ENCODE measurements at regions not wholly inside any gene's neighbourhood (a gene's known extent, or its start where the extent isn't known, plus 50 kb on each side); places are given as distances from the start of the nearest gene placed in this dataset.

- Histone ChIP-seq H3K4me1 (no peaks in the 10 kb centered on the region), H3K9me3 (no peaks in the 10 kb centered on the region), H3K27me3 (no peaks in the 10 kb centered on the region), H3K4me3 (no peak overlapping the region), H3K36me3 (no peaks in the 10 kb centered on the region), H3K27ac (no peak overlapping the region)
- DNase-seq, result no peak
- no peak for ATAC-seq
- intact Hi-C loops (cut with DNase I), result no loop called here
- TF ChIP-seq CTCF (IDR thresholded peaks at IDR 0.05) (no peak), POLR2A (IDR thresholded peaks at IDR 0.05) (no peak)
- 52 to 68% (median 66%) methylated on average over 5 of the region's 5 CpGs for WGBS, 4 donors
These were observed 475.3 kb upstream of the NRSN1 start for GRCh38 chr6:23650676-23651075.

GRCh38 chr6:23654745-23655144, 471.3 kb upstream of the NRSN1 start:
- Histone ChIP-seq H3K4me1 (no peaks in the 10 kb centered on the region), H3K9me3 (no peaks in the 10 kb centered on the region), H3K27me3 (no peaks in the 10 kb centered on the region), H3K27ac (no peak overlapping the region), H3K4me3 (no peak overlapping the region), H3K36me3 (no peaks in the 10 kb centered on the region)
- WGBS, 4 donors, result 78 to 85% (median 79%) methylated on average over 6 of the region's 6 CpGs
- DNase-seq (no peak), ATAC-seq (no peak)
- TF ChIP-seq CTCF (IDR thresholded peaks at IDR 0.05) (no peak), POLR2A (IDR thresholded peaks at IDR 0.05) (no peak)
- intact Hi-C loops (cut with DNase I), result no loop called here

GRCh38 chr6:23655525-23655924, 470.5 kb upstream of the NRSN1 start:
- DNase-seq (no peak), ATAC-seq (no peak)
- H3K4me3 ChIP-seq, result no peak overlapping the region
- no peaks in the 10 kb centered on the region for H3K36me3 ChIP-seq
- H3K4me1 ChIP-seq, result no peaks in the 10 kb centered on the region
- H3K27me3 ChIP-seq, result no peaks in the 10 kb centered on the region
- intact Hi-C loops (cut with DNase I), result no loop called here
- H3K9me3 ChIP-seq, result no peaks in the 10 kb centered on the region
- 72 to 82% (median 78%) methylated on average over 3 of the region's 3 CpGs for WGBS, 4 donors
- no peak overlapping the region for H3K27ac ChIP-seq
- TF ChIP-seq CTCF (IDR thresholded peaks at IDR 0.05) (no peak), POLR2A (IDR thresholded peaks at IDR 0.05) (no peak)

- Histone ChIP-seq H3K4me3 (no peak overlapping the region), H3K27ac (no peak overlapping the region), H3K27me3 (no peaks in the 10 kb centered on the region), H3K9me3 (no peaks in the 10 kb centered on the region), H3K36me3 (no peaks in the 10 kb centered on the region), H3K4me1 (no peaks in the 10 kb centered on the region)
- intact Hi-C loops (cut with DNase I), result no loop called here
- TF ChIP-seq POLR2A (IDR thresholded peaks at IDR 0.05) (no peak), CTCF (IDR thresholded peaks at IDR 0.05) (no peak)
- DNase-seq, result no peak
- 69 to 82% (median 81%) methylated on average over 14 of the region's 14 CpGs for WGBS, 4 donors
- ATAC-seq, result no peak
These were observed 469.5 kb upstream of the NRSN1 start for GRCh38 chr6:23656255-23657194.
